Glomerular visceral epithelial cell (primary cell): ENCODE measurements at regions not wholly inside any gene's neighbourhood (a gene's known extent, or its start where the extent isn't known, plus 50 kb on each side); places are given as distances from the start of the nearest gene placed in this dataset.

Source experiments
- DNase-seq: peaks from one replicate; pipeline ENCODE4 v3.0.0-alpha.2; 2016; ENCODE audit errors: extremely low spot score

GRCh38 chr20:50343125-50343489 is 152.5 kb downstream of the CEBPB start:
- DNase-seq, result no peak

- DNase-seq, result no peak
These were observed 153.0 kb downstream of the CEBPB start for GRCh38 chr20:50343490-50344179.

GRCh38 chr20:50344232-50345071 is 153.8 kb downstream of the CEBPB start:
- no peak for DNase-seq

GRCh38 chr20:50345712-50346373 is 155.2 kb downstream of the CEBPB start:
- DNase-seq, result no peak

GRCh38 chr20:50346374-50347283 is 156.0 kb downstream of the CEBPB start:
- peak; percentile 66 for DNase-seq

- DNase-seq, result no peak
These were observed 156.8 kb downstream of the CEBPB start for GRCh38 chr20:50347284-50348063.

GRCh38 chr20:50348096-50348495 is 157.5 kb downstream of the CEBPB start:
- DNase-seq, result no peak

GRCh38 chr20:50350510-50351249 is 159.5 kb upstream of the PTPN1 start:
- no peak for DNase-seq

GRCh38 chr20:50351541-50351940 is 158.6 kb upstream of the PTPN1 start:
- no peak for DNase-seq

GRCh38 chr20:50353289-50353961 is 156.8 kb upstream of the PTPN1 start:
- DNase-seq, result no peak

GRCh38 chr20:50354721-50355589 is 155.2 kb upstream of the PTPN1 start:
- no peak for DNase-seq

- no peak for DNase-seq
These were observed 154.3 kb upstream of the PTPN1 start for GRCh38 chr20:50355590-50356524.

- DNase-seq, result no peak
These were observed 153.7 kb upstream of the PTPN1 start for GRCh38 chr20:50356525-50356885.

GRCh38 chr20:50356962-50357782 is 153.0 kb upstream of the PTPN1 start:
- no peak for DNase-seq

GRCh38 chr20:50357783-50358161 is 152.4 kb upstream of the PTPN1 start:
- no peak for DNase-seq

GRCh38 chr20:50358166-50358565 is 152.0 kb upstream of the PTPN1 start:
- DNase-seq, result no peak

- DNase-seq, result no peak
These were observed 151.2 kb upstream of the PTPN1 start for GRCh38 chr20:50358971-50359370.
